Stimulated activated CD4-positive, alpha-beta T cell treated with anti-CD3 and anti-CD28 coated beads, TNF-alpha, amount 100 ng/mL, for 48 hours (primary cell): ENCODE measurements at regions not wholly inside any gene's neighbourhood (a gene's known extent, or its start where the extent isn't known, plus 50 kb on each side); places are given as distances from the start of the nearest gene placed in this dataset.

Experiments used
- DNase-seq, 3 donors: peaks; one replicate each; pipeline ENCODE4 v3.0.0-alpha.2; 2020; ENCODE audit warnings: low read depth in 3 of 3

DNA sequence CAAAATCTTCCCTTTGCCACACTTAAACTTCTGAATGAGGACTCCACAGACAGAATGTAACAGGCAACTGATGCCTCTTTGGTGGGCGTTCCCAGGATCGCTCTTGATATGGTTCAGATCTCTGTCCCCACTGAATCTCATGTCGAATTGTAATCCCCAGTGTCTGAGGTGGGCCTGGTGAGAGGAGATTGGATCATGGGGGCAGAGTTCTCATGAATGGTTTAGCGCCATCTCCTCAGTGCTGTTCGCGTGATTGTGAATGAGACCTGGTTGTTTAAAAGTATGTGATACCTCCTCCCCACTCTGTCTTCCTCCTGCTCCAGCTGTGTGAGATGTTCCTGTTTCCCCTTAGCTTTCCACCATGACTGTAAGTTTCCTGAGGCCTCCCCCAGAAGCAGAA is 111.1 kb upstream of the SLC66A3 start:
- DNase-seq = no peak

- DNase-seq = no peak
Measured at GRCh38 chr2:11045294-11045693, 110.0 kb upstream of the SLC66A3 start.

- DNase-seq = no peak
Measured at GRCh38 chr2:11048335-11049008, 106.8 kb upstream of the SLC66A3 start.

DNA sequence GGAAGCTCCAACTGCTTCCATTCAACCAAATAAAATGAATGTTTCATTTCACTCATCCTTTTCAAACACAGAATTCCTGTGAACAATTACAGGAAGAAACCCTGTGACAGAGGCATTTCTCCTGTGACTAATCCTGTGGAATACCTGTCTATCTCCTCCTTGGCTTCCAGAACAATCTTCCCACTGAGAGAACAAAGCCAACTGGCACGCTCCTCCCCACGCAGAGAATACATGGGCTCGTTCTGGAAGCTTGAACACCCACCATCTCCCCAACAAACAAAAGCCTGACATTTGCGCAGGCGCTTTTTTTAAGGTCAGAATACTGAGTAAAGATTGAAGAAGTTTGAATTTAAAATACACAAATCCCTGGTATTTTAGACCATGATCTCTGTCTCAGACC is 104.7 kb upstream of the SLC66A3 start:
- no peak for DNase-seq

DNA sequence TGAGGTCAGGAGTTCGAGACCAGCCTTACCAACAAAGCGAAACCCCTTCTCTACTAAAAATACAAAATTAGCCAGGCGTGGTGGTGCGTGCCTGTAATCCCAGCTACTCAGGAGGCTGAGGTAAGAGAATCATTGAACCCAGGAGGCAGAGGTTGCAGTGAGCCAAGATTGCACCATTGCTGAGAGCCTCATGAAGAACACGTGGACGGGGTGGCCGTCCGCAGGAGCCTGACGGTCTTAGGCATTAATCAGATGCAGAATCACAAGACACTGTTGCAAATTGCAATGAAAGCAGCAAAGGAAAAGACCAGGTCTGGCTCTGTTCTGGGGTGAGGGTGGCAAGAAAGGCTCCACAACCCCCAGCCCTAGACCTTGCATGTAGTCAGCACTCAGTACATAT is 104.0 kb upstream of the SLC66A3 start:
- no peak for DNase-seq

GRCh38 chr2:11053546-11053945 is 101.7 kb upstream of the SLC66A3 start:
- DNase-seq = no peak

- DNase-seq = no peak
Measured at GRCh38 chr2:11054783-11055678, 100.2 kb upstream of the SLC66A3 start.

- no peak for DNase-seq
Measured at GRCh38 chr2:11055679-11056215, 99.5 kb upstream of the SLC66A3 start.

GRCh38 chr2:11056614-11057013 is 98.7 kb upstream of the SLC66A3 start:
- DNase-seq = no peak

- no peak for DNase-seq
Measured at GRCh38 chr2:11057031-11057430, 98.2 kb upstream of the SLC66A3 start.

DNA sequence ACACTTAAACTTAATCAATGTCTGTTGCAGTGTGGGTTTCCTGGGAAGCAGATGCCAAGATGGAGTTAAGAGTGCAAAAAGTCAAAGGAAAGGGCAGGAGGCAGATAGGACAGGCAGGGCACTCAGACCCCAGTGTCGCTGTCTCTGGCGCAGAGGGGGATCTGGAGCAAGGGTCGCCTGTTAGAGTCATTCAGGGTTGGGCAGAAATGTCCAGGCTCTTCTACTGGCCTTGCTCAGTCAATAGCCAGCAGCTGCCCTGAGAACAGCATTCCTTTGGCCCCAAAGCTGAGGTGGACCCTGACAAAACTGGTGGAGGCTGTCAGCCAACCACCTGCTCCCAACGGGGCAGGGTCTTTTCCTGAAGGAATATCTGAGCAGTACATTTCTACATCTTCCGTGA is 97.1 kb upstream of the SLC66A3 start:
- no peak for DNase-seq

DNA sequence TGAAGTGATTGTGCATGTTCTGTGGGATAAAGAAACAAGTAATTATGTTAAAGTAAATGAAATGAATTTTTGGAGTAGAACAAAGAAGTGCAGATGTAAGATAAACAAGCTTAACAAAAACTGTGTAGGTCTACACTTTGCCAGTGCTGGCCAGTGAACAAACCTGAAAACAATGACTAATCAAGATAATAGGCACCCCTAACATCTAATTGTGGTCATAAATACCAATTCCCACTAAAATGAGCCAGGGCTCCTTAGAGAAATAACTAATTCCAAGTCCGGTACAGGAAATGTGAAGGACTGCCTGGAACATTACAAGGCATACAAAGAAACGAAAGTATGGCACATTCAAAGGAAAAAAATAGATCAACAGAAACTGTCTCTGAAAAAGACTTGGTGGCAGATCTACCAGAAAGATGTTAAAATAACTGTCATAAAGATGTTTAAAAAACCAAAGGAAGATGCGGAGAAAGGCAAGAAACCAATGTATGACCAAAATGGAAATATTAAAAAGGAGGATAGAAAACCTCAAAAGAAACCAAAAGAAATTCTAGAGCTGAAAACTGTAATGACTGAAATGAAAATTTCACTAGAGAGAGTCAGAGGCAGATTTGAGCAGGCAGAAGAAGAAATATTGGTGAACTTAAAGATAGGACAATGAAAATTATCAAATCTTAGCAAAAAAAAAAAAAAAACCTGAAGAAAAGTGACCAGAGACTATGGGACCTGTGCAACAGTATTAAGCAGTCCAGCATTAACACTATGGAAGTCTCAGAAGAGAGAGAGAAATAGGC is 94.7 kb upstream of the SLC66A3 start:
- DNase-seq = no peak

- DNase-seq = no peak
Measured at GRCh38 chr2:11065833-11066485, 89.3 kb upstream of the SLC66A3 start.

GRCh38 chr2:11067221-11068078 is 87.8 kb upstream of the SLC66A3 start:
- no peak for DNase-seq

- no peak for DNase-seq
Measured at GRCh38 chr2:11068079-11068741, 87.1 kb upstream of the SLC66A3 start.

DNA sequence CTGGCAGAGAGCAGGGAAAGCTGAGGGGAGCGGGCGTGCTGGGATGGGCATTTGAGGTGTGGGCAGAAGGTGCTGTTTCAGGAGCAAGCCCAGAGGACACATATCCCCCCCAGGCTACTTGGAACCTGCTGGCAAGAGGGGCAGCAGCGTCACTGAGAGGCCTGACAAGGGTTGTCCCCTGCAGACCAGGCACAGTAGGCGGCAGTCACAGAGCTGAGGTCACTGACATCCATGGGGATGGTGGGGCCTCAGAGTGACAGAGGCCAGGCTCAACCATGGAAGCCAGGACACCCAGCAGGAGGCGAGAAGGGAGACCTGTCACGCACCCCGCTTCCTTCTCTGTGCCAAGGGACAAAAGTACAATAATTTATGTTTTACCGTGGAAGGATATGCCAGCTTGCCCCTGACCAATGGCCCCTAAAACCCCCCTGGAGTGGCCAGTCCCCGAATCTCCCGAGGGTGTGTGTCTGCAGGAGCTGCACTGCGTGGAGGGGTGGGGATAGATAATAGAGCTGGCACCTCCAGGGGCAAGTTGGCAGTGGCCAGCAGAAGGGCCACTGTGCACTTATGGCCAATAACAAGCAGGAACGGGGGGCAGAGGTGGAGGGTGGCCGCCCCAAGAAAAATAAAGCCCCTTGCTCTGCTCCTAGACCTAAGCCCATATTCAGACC is 86.3 kb upstream of the SLC66A3 start:
- DNase-seq = no peak

DNA sequence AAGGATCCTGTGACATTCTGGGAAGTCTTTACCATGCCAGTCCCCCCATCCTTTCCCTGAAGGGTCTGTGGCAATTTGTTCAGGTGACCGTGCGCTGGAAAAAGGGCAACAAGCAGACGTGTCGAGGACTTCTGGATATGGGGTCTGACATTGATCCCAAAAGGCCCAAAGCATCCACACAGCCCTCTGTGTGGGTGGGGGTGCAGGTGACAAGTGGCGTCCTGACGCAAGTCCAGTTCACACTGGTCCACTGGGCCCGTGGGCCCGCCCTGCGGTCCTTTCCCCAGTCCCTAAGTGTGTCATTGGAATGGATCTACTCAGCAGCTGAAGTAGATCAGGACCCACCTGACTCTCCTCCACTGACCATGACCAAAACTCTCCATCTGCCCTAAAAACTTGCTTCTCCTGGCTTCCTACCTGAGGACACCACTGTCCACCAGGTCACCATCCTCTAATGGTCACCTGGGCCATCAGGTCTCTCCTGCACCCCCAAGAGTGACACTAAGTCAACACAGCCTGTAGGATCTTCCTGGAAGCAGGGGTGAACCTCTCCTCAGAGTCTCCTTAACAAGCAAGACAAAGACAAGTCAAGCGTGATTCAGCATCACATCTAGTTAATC is 85.6 kb upstream of the SLC66A3 start:
- no peak for DNase-seq

DNA sequence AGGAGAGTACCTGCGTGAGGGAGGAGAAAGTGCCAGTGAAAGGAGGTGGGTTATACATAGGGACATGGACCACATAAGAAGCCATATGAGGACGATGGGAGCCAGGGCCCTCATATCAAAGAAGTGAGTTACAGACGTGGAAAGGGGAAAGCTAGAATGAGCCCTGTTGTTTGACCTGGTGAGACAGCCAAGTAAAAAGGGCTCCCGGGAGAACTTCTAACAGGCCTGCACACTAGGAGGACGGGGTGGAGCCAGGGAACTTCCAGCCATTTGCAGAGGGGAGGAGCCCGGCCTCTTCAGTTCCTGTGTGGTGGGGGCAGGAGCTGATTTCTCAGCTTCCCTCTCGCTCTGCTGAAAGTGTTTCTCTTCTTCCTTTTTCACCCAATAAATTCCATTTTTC is 84.1 kb upstream of the SLC66A3 start:
- DNase-seq = no peak

GRCh38 chr2:11071939-11072338 is 83.3 kb upstream of the SLC66A3 start:
- no peak for DNase-seq
